ENCODE measurements at regions not wholly inside any gene's neighbourhood (a gene's known extent, or its start where the extent isn't known, plus 50 kb on each side); places are given as distances from the start of the nearest gene placed in this dataset.

DNA sequence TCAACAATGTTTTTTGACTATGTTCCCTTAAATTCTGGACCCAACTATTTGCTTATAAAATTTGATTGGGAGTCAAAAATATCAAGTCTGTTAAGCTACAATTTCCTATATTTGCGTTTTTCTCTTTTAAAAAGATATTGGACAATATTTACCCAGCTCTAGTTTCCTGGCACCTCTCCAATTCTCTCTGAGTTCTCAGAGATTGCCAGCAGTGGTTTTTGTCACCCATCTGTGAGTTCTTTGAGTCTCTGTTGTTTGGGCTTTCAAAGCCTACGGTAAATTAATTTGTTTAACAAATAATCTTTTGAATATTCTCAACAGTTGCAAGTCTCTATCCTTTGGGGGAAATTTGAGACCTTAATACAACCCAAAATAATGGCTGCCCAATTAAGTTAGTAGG lies 174.2 kb upstream of the PUM3 start:
- TF ChIP-seq CTCF (IDR thresholded peaks at IDR 0.05; ENCODE audit: insufficient read depth, low read depth, low read length, missing control alignments), result no peak
- no peak for DNase-seq (ENCODE audit: low read depth)
- no peak overlapping the region for H3K4me3 ChIP-seq (ENCODE audit: low read depth, low read length)

GRCh38 chr9:3014178-3014577 lies 170.3 kb upstream of the PUM3 start:
- no peak for TF ChIP-seq CTCF (IDR thresholded peaks at IDR 0.05; ENCODE audit: insufficient read depth, low read depth, low read length, missing control alignments)

GRCh38 chr9:3012842-3013241 lies 168.9 kb upstream of the PUM3 start:
- no peak overlapping the region for H3K4me3 ChIP-seq (ENCODE audit: low read depth, low read length)
- no peak for TF ChIP-seq CTCF (IDR thresholded peaks at IDR 0.05; ENCODE audit: insufficient read depth, low read depth, low read length, missing control alignments)
- no peak for DNase-seq (ENCODE audit: low read depth)

More at GRCh38 chr9:3014178-3014577, 170.3 kb upstream of the PUM3 start:
- H3K4me3 ChIP-seq (ENCODE audit: low read depth, low read length), result no peak overlapping the region
- no peak for DNase-seq (ENCODE audit: low read depth)

- DNase-seq (ENCODE audit: low read depth), result no peak
- TF ChIP-seq CTCF (IDR thresholded peaks at IDR 0.05; ENCODE audit: insufficient read depth, low read depth, low read length, missing control alignments), result no peak
- no peak overlapping the region for H3K4me3 ChIP-seq (ENCODE audit: low read depth, low read length)
These were observed 168.3 kb upstream of the PUM3 start for GRCh38 chr9:3012245-3012644.

DNA sequence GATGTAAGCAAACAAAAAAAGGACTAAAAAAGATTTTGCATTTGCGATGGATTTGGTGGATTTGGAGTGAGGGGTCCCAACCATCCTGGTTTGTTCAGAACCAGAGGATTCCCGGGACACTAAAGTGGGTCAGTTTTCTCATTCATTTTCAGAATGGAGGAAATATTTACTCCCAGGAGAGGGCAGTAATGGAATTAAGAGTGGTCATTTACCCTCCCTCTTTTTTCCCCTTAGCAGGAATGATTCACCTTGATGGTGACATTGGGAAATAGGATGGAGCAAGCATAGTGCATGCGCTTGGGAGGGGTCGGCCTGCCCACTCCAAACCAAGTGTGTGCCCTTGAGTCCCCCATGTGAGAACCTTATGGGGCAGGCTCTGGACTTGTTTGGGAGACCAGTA lies 164.2 kb upstream of the PUM3 start:
- H3K4me3 ChIP-seq (ENCODE audit: low read depth, low read length), result no peak overlapping the region
- no peak for DNase-seq (ENCODE audit: low read depth)
- TF ChIP-seq CTCF (IDR thresholded peaks at IDR 0.05; ENCODE audit: insufficient read depth, low read depth, low read length, missing control alignments), result no peak

GRCh38 chr9:3007326-3007725 lies 163.4 kb upstream of the PUM3 start:
- no peak overlapping the region for H3K4me3 ChIP-seq (ENCODE audit: low read depth, low read length)
- no peak for TF ChIP-seq CTCF (IDR thresholded peaks at IDR 0.05; ENCODE audit: insufficient read depth, low read depth, low read length, missing control alignments)
- no peak for DNase-seq (ENCODE audit: low read depth)

DNA sequence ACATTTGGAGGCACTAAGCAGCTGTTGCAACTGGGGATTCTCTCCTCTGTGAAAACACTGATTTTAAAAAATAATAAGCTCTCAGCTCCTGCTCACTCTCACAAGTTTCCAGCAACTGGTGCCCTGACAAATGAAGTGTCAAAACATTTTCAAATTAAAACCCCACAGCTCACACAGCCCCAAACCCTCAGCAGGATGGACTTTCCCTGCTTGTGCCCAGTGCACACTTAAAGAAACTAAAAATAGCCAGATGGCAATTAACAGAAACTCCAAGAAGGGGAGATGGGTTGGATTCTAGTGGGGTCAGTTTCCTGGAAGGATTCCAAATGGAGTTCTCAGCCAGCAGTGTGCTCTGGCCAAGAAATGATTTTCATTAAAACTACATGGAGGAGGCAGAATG lies 163.0 kb upstream of the PUM3 start:
- no peak for TF ChIP-seq CTCF (IDR thresholded peaks at IDR 0.05; ENCODE audit: insufficient read depth, low read depth, low read length, missing control alignments)
- no peak for DNase-seq (ENCODE audit: low read depth)

More for the DNA sequence above, 163.0 kb upstream of the PUM3 start:
- H3K4me3 ChIP-seq (ENCODE audit: low read depth, low read length), result no peak overlapping the region

All from GM12865 (cell line).